Hematopoietic multipotent progenitor cell (in vitro differentiated cells): ENCODE measurements at regions not wholly inside any gene's neighbourhood (a gene's known extent, or its start where the extent isn't known, plus 50 kb on each side); places are given as distances from the start of the nearest gene placed in this dataset.

Experiments
- DNase-seq, 3 donors: peaks; one replicate each; pipeline ENCODE4 v3.0.0-alpha.2; 2011 to 2015; ENCODE audit warnings: low read depth in 2 of 3, low spot score in 2 of 3

- no peak for DNase-seq
Measured at GRCh38 chr20:24277196-24277595, 192.2 kb upstream of the SYNDIG1 start.

DNA sequence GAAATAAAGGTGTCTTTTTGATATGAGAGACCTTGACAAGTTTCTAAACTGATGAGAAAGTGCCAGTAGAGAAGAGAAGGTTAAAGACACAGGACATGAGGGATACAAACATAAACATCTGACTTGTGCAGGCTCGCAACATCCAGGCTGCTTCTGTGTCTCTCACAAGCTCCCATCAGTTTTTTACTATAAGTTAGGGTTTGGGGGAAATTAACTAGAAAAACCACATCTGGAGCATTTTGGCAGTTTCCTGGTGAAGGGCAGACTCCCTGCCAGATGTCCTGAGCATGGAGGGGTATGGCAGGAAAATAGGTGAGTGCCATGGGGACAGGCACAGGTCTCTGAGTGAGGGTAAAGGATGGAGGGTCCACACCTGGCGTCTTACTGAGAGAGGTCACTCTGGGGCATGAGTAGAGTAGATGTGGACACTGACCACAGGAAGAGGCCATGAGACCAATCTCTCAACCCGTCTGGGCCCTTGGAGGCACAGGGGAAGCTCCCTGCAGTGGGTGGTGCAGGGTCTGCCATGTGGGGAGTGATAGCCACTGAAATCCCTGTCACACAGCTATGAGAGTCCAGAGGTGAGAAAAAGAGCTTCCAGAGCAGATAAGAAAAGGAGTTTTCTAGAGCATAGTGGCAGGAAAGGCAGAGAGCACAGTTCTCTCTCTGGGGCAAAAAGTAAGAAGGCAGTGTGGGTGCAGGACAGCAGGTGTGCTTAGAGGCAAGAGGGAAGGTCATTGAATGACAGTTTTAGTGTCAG, 193.3 kb upstream of the SYNDIG1 start:
- DNase-seq = no peak

GRCh38 chr20:24273251-24273650, 196.2 kb upstream of the SYNDIG1 start:
- DNase-seq = no peak

DNA sequence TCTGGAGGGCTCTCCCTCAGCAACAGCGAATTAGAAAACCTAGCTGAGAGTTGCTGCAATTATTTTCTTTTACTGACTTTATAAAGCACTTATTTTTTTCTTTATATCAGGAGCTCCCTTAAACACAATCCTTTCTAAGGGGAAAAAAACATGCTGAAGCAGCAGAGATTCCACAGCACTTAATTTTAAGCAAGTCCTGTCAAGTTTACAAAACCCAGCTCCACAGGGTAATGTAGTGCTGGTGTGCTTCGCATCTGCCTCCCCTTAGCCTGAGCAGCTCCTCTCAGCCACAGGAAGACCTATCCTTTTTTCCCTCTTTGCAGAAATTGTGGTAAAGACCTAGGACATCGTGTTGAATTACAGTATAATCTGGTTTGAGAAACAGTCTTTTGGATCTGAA, 208.1 kb upstream of the SYNDIG1 start:
- no peak for DNase-seq

- DNase-seq = no peak
Measured at GRCh38 chr20:24257171-24257570, 212.3 kb upstream of the SYNDIG1 start.

- DNase-seq = no peak
Measured at GRCh38 chr20:24256307-24256706, 213.1 kb upstream of the SYNDIG1 start.

DNA sequence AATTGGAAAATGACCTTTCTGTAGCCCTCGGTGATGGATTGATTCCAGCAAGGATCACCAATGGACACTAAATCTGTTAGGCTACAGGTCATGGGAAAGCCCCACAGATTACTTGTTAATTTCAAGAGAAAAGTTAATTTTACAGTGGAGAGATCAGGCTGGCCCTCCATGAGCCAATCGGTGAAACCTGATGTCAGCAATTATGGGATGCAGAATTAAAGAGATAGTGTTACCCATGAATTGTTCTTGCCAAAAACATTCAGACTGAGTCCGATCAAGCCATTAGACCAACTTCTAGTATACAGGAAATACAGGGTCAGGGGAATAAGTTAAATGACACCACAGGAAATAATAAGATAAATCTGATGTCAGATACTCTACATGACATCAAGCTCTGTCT, 214.9 kb upstream of the SYNDIG1 start:
- DNase-seq = no peak

- no peak for DNase-seq
Measured at GRCh38 chr20:24253321-24253720, 216.1 kb upstream of the SYNDIG1 start.

DNA sequence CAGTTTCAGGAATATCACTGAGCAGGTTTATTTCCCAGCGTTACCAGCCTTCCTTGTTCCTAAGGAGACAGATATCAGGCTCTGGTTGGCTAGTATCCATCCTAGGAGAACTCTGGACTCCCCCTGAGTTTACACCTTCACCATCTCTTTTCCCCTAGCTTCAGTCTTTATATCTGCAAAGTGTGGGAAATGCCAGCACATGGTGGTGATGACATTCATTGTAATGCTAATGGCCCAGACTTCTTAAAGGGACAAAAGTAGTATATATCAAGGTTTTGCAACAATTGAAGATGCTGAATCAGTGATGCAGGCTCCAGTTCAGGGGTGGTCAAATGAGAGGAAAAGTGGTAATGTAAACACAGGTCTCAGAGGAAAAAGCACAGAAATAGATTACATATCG, 224.3 kb upstream of the SYNDIG1 start:
- no peak for DNase-seq

- no peak for DNase-seq
Measured at GRCh38 chr20:24242763-24243162, 226.7 kb upstream of the SYNDIG1 start.

DNA sequence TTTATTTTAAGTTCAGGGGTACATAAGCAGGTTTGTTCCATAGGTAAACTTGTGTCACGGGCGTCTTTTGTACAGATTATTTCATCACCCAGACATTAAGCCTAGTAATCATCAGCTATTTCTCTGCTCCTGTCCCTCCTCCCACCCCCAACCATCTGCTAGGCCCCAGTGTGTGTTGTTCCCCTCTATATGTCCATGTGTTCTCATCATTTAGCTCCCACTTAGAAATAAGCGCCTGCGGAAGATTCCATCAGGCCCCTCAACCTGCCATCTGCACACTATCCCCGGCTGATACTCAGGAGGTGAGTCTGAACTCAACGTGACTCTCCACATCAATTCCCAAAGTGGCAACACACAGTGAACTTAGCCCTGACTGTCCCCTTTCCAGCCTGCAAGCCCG, 228.0 kb upstream of the SYNDIG1 start:
- no peak for DNase-seq

DNA sequence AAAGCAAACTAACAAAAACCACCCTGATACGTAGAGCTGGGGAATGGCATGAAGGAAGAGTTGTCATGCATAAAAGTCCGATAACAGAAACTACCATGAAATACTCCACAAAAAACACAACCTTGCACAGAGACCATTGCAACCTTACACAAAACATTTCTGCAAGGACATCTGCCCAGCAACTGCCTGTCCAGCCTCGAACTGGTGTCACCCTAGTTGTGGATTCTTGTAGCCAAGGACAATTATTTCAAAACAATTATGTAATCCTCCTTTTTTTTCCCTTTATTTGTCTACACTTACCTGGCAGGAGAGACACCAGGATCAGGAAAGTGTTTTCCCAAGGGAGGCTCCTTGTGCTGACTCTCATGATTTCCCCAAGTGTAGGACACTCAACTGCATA, 232.5 kb upstream of the SYNDIG1 start:
- no peak for DNase-seq

GRCh38 chr20:24236201-24236600, 233.2 kb upstream of the SYNDIG1 start:
- DNase-seq = no peak

DNA sequence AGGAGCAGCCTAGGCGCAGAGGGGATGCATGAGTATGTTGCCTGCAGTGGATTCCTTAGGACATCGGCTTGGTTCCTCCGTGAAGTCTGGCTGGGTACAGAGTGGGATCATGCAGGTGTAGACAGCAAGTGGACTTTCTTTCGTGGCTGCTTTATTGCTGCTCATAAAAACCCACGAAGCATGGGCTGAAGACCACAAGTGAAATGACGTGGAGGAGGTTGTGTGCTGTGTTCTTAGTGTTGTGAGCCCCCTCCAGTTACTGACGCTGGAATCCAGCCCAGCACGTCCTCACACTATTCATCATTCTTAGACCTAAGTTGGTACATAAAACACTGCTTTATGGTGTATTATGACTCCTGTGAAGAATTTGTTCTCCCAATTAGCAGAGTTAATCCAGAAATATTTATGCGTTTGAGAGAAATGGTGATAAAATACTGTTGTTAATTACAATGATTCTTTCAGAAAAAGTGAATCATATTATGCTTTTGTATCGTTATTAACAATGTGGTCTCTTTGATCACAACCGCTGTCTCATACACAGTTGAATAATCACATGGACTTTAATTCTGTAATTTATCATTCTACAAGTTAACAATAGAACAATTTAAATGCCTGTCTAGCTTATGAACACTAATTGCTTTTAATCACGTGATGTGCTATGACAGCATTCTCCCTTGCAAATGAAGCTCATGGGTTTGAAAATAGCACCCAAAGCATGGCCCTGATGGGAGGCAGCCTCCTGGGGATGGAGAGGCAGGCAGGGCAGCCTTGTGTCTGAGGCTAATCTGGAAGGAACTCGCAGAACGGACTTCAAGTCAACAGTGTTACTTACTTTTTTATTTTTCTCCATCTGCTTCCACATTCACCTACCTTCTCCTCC, 233.9 kb upstream of the SYNDIG1 start:
- DNase-seq = no peak

GRCh38 chr20:24227600-24227999, 239.0 kb upstream of the GGTLC1 start:
- no peak for DNase-seq

DNA sequence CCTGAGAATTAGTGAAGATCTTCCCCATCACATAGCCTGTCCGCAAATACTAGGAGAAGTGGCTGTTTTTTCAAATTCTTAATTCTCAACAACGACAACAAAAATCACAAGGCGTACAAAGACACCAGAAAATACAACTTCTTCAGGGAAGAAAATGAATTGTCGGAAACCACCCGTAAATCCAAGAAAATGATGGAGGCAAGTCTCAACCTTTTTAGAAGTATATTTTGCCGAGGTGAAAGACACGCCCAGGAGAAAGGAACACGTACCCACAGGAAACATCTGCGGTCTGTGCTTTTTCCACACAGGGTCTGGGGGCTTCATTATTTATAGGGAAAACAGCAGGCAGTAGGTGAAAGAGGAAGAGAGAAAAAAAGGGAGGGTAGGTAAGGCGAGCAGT, 223.9 kb upstream of the GGTLC1 start:
- peak in 2 of 3 donors; percentile 3 to 24 for DNase-seq

DNA sequence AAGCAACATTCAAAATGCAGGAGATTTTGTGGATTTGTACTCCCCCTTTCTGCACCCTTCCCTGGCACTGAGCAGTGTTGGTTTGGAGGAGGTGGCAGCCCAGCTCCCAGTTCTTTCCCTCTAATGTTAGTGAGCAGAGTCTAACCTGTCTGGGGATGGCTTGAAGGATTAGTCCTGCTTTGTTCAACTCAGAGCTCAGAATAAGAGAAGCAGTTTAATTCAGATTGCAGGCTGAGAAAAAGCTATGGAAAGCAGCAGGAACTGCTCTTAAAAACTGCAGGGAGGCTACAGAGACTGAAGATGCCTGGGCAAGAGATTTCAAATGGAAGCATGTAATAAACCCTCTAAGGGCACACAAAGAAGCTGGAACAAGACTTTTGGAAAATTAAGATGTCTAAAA, 223.4 kb upstream of the GGTLC1 start:
- no peak for DNase-seq

GRCh38 chr20:24210356-24210755, 221.8 kb upstream of the GGTLC1 start:
- DNase-seq = no peak

DNA sequence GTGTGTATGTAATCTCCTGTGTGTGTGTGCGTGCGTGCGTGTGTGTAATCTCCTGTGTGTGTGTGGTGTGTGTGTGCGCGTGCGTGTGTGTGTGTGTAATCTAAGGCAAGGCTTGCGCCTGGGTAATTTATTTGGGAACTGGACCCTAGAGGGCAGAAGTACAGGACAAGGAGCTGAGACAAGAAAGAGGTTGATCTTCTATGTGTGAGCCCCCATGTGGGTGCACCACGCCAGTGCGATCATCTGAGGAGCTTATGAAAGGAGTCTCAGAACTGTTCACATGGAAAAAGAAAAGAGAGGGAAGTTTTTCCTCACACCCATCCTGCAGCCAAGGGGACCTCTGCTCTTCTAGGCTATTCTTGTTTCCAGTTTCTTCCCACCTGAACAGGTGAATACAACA, 220.1 kb upstream of the GGTLC1 start:
- DNase-seq = peak in 2 of 3 donors; percentile 19 to 36

DNA sequence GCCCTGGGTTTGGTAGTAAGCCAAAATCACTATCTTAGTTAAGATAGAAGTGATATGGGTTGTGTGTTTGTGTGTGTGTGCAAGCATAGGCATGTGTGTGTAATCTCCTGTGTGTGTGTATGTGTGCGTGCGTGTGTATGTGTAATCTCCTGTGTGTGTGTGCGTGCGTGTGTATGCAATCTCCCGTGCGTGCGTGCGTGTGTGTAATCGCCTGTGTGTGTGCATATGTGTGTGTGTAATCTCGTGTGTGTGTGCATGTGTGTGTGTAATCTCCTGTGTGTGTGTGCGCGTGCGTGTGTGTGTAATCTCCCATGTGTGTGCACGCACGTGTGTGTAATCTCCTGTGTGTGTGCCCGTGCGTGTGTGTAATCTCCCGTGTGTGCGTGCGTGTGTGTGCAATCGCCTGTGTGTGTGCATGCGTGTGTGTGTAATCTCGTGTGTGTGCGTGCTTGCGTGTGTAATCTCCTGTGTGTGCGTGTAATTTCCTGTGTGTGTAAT, 219.3 kb upstream of the GGTLC1 start:
- DNase-seq = no peak

DNA sequence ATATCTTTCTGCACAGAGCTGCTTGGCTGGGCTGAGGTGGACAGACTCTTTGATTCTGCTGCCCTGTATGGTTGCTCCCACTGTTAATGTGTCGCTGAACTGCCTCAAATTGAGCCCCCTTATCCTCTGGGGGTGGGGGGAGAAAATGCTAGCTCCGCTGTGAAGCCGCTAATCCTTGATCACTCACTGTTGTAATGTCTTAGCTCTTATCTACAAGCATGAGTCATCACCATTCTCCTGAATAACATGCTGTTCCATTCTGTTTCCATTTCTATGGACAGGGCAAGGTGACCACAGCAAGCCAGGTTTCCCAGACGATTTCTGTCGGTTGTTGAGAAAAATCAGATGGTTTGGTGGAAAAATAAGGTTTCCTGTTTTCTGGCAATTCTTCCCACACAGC, 218.4 kb upstream of the GGTLC1 start:
- no peak for DNase-seq
